Sigmoid colon (tissue), 6 donors: ENCODE measurements at regions not wholly inside any gene's neighbourhood (a gene's known extent, or its start where the extent isn't known, plus 50 kb on each side); places are given as distances from the start of the nearest gene placed in this dataset.

Source experiments
- DNase-seq: peaks from one replicate; pipeline ENCODE4 v3.0.0-alpha.2; 2019
- H3K27ac ChIP-seq, 4 donors: fragments of 200-600 bp; sonication (generic); one replicate each; pipeline ENCODE4 v1.5.1; 2016 to 2019; ENCODE audit warnings: mild to moderate bottlenecking in 1 of 4
- H3K27me3 ChIP-seq, 3 donors: fragments of 200-600 bp; sonication (generic); one replicate each; pipeline ENCODE4 v1.5.1; 2019; ENCODE audit warnings: mild to moderate bottlenecking in 1 of 3
- H3K36me3 ChIP-seq, 4 donors: fragments of 200-600 bp; sonication (generic); one replicate each; pipeline ENCODE4 v1.5.1; 2016 to 2019
- H3K4me1 ChIP-seq, 4 donors: fragments of 200-600 bp; sonication (generic); one replicate each; pipeline ENCODE4 v1.5.1; 2017 to 2019
- H3K4me3 ChIP-seq, 4 donors: fragments of 200-600 bp; sonication (generic); one replicate each; pipeline ENCODE4 v1.5.1; 2017 to 2019; ENCODE audit warnings: mild to moderate bottlenecking in 2 of 4, moderate library complexity in 1 of 4
- H3K9me3 ChIP-seq, 4 donors: fragments of 200-600 bp in 3 of 4; sonication (generic) in 3 of 4; one replicate each; pipeline versions ENCODE4 v1.5.1 to v1.6.1; 2013 to 2019
- CTCF ChIP-seq, 4 experiments: fragments of 450-650 bp in 3 of 4; fragments of 200-600 bp in 1 of 4; IDR thresholded peaks; one replicate each; pipeline ENCODE4 v1.5.1; 2016 to 2019; ENCODE audit warnings: antibody characterized with exemption in 4 of 4, mild to moderate bottlenecking in 3 of 4, moderate library complexity in 2 of 4
- EP300 ChIP-seq, 4 donors: sonication (generic); formaldehyde crosslinking; IDR thresholded peaks; one replicate each; pipeline ENCODE4 v1.6.1; 2017; ENCODE audit warnings: antibody characterized with exemption in 4 of 4
- POLR2A ChIP-seq, 2 donors: fragments of 450-650 bp; IDR thresholded peaks; one replicate each; pipeline ENCODE4 v1.6.1; 2016; ENCODE audit warnings: antibody characterized with exemption in 2 of 2, mild to moderate bottlenecking in 2 of 2, moderate library complexity in 2 of 2
- POLR2AphosphoS5 ChIP-seq, 4 donors: sonication (generic); formaldehyde crosslinking; IDR thresholded peaks; one replicate each; pipeline ENCODE4 v1.6.1; 2017; ENCODE audit warnings: antibody characterized with exemption in 4 of 4
- WGBS, 2 donors: extraction: QIAGEN DNeasy Blood & Tissue Kit; methylation state at CpG; one replicate each; pipeline ENCODE4 v1.1.7; 2013; 5-methylcytosine and 5-hydroxymethylcytosine counted together
- intact Hi-C: fragments of 100-400 bp; cut with DNase I; formaldehyde crosslinking; loops from one replicate; pipeline ENCODE4 v1.15.1; 2023
- donor health status: healthy with polysubstance abuse.
- donor health status: healthy.

- intact Hi-C loops: no loop called here
- TF ChIP-seq POLR2A (IDR thresholded peaks at IDR 0.05) (no peak), CTCF (IDR thresholded peaks at IDR 0.05) (no peak), EP300 (IDR thresholded peaks at IDR 0.05) (no peak), POLR2AphosphoS5 (IDR thresholded peaks at IDR 0.05) (no peak)
These were observed 108.5 kb downstream of the CDCA7 start for GRCh38 chr2:173462892-173463840.

GRCh38 chr2:173463846-173464245, 109.2 kb downstream of the CDCA7 start:
- H3K27me3 ChIP-seq: peaks cover 0 to 8% (median 0%) of the 10 kb centered on the region in 3 donors
- no peak for DNase-seq
- H3K36me3 ChIP-seq: no peaks in the 10 kb centered on the region
- H3K4me1 ChIP-seq: no peaks in the 10 kb centered on the region
- intact Hi-C loops: no loop called here
- TF ChIP-seq POLR2A (IDR thresholded peaks at IDR 0.05) (no peak), CTCF (IDR thresholded peaks at IDR 0.05) (no peak), EP300 (IDR thresholded peaks at IDR 0.05) (no peak)
- H3K4me3 ChIP-seq: no peak overlapping the region
- H3K27ac ChIP-seq: no peak overlapping the region
- WGBS, 2 donors: 48 to 81% methylated on average over 6 of the region's 6 CpGs
- no peaks in the 10 kb centered on the region for H3K9me3 ChIP-seq

More at GRCh38 chr2:173462892-173463840, 108.5 kb downstream of the CDCA7 start:
- Histone ChIP-seq H3K4me3 (no peak overlapping the region), H3K36me3 (no peaks in the 10 kb centered on the region), H3K27me3 (peaks cover 0 to 8% (median 0%) of the 10 kb centered on the region in 3 donors), H3K4me1 (no peaks in the 10 kb centered on the region), H3K9me3 (no peaks in the 10 kb centered on the region), H3K27ac (no peak overlapping the region)
- whole genome bisulfite sequencing, 2 donors: 14 to 53% methylated on average over 14 of the region's 14 CpGs
- no peak for DNase-seq

GRCh38 chr2:173467751-173468150, 113.1 kb downstream of the CDCA7 start:
- Histone ChIP-seq H3K36me3 (no peaks in the 10 kb centered on the region), H3K9me3 (peaks cover 0 to 3% (median 1%) of the 10 kb centered on the region in 4 donors), H3K27me3 (peaks cover 0 to 8% (median 0%) of the 10 kb centered on the region in 3 donors), H3K27ac (no peak overlapping the region), H3K4me1 (no peaks in the 10 kb centered on the region), H3K4me3 (no peak overlapping the region)
- intact Hi-C loops: no loop called here
- 76 to 78% methylated on average over 1 of the region's 1 CpG for WGBS, 2 donors
- no peak for TF ChIP-seq EP300 (IDR thresholded peaks at IDR 0.05)
- TF ChIP-seq POLR2AphosphoS5 (IDR thresholded peaks at IDR 0.05): no peak
- no peak for DNase-seq

GRCh38 chr2:173468266-173468793, 113.7 kb downstream of the CDCA7 start:
- no peaks in the 10 kb centered on the region for H3K36me3 ChIP-seq
- H3K9me3 ChIP-seq: peaks cover 0 to 3% (median 1%) of the 10 kb centered on the region in 4 donors
- peaks cover 0 to 3% (median 0%) of the 10 kb centered on the region in 3 donors for H3K27me3 ChIP-seq
- H3K4me3 ChIP-seq: no peak overlapping the region
- WGBS, 2 donors: 94% methylated on average over 3 of the region's 3 CpGs
- H3K4me1 ChIP-seq: no peaks in the 10 kb centered on the region
- intact Hi-C loops: no loop called here
- no peak for TF ChIP-seq POLR2AphosphoS5 (IDR thresholded peaks at IDR 0.05)
- TF ChIP-seq EP300 (IDR thresholded peaks at IDR 0.05): no peak
- TF ChIP-seq CTCF (IDR thresholded peaks at IDR 0.05): no peak
- no peak for TF ChIP-seq POLR2A (IDR thresholded peaks at IDR 0.05)
- H3K27ac ChIP-seq: no peak overlapping the region
- no peak for DNase-seq

GRCh38 chr2:173472112-173472511, 117.4 kb downstream of the CDCA7 start:
- Histone ChIP-seq H3K4me3 (no peak overlapping the region), H3K27ac (no peak overlapping the region), H3K4me1 (no peaks in the 10 kb centered on the region), H3K27me3 (no peaks in the 10 kb centered on the region), H3K9me3 (peaks cover 0 to 3% (median 1%) of the 10 kb centered on the region in 4 donors), H3K36me3 (no peaks in the 10 kb centered on the region)
- intact Hi-C loops: no loop called here
- no peak for DNase-seq
- TF ChIP-seq EP300 (IDR thresholded peaks at IDR 0.05): no peak
- 63 to 70% methylated on average over 2 of the region's 2 CpGs for WGBS, 2 donors
